Osteoblast (primary cell): ENCODE measurements at regions not wholly inside any gene's neighbourhood (a gene's known extent, or its start where the extent isn't known, plus 50 kb on each side); places are given as distances from the start of the nearest gene placed in this dataset.

Experiments used
- DNase-seq: peaks from one replicate; pipeline ENCODE4 v3.0.0; 2011; ENCODE audit warnings: low spot score, mixed read lengths; ENCODE audit not compliant: insufficient read length; ENCODE audit errors: missing footprints
- H2AFZ ChIP-seq: 2 replicates; pipeline ENCODE4 v1.6.0; 2011; ENCODE audit warnings: mild to moderate bottlenecking, low read length
- H3K27ac ChIP-seq: 2 replicates; pipeline ENCODE4 v1.5.1; 2011; ENCODE audit warnings: mild to moderate bottlenecking, low read depth, low read length, moderate library complexity
- H3K27me3 ChIP-seq: 2 replicates; pipeline ENCODE4 v1.6.0; 2012; ENCODE audit warnings: mild to moderate bottlenecking, control low read depth, inconsistent platforms, low read length, moderate library complexity; ENCODE audit not compliant: insufficient read depth
- H3K36me3 ChIP-seq: 2 replicates; pipeline ENCODE4 v1.5.1; 2011; ENCODE audit warnings: mild to moderate bottlenecking, low read length, control low read depth, moderate library complexity; ENCODE audit not compliant: insufficient read depth
- H3K4me1 ChIP-seq: 2 replicates; pipeline ENCODE4 v1.5.1; 2011; ENCODE audit warnings: mild to moderate bottlenecking, low read length, control low read depth, moderate library complexity; ENCODE audit not compliant: insufficient read depth
- H3K4me2 ChIP-seq: 2 replicates; pipeline ENCODE4 v1.6.0; 2011; ENCODE audit warnings: mild to moderate bottlenecking, low read length; ENCODE audit not compliant: insufficient read depth
- H3K4me3 ChIP-seq: fragments of 200-600 bp; sonication (generic); 3 replicates; pipeline ENCODE4 v1.5.1; 2012; ENCODE audit warnings: mild to moderate bottlenecking, low read length, inconsistent platforms; ENCODE audit not compliant: insufficient read depth
- H3K79me2 ChIP-seq: 2 replicates; pipeline ENCODE4 v1.6.0; 2012; ENCODE audit warnings: mild to moderate bottlenecking, low read length, control low read depth, inconsistent platforms; ENCODE audit not compliant: insufficient read depth
- H3K9me3 ChIP-seq: 2 replicates; pipeline ENCODE4 v1.5.1; 2011; ENCODE audit warnings: low read depth, low read length, control low read depth
- H4K20me1 ChIP-seq: 2 replicates; pipeline ENCODE4 v1.6.0; 2012; ENCODE audit warnings: mild to moderate bottlenecking, low read length, control low read depth; ENCODE audit not compliant: insufficient read depth
- TF ChIP-seq, protein P1 (sequence below): IDR thresholded peaks from 2 replicates; pipeline ENCODE4 v1.5.1; 2011; ENCODE audit warnings: mild to moderate bottlenecking, low read depth, low read length, moderate library complexity; ENCODE audit errors: extremely low read depth

DNA sequence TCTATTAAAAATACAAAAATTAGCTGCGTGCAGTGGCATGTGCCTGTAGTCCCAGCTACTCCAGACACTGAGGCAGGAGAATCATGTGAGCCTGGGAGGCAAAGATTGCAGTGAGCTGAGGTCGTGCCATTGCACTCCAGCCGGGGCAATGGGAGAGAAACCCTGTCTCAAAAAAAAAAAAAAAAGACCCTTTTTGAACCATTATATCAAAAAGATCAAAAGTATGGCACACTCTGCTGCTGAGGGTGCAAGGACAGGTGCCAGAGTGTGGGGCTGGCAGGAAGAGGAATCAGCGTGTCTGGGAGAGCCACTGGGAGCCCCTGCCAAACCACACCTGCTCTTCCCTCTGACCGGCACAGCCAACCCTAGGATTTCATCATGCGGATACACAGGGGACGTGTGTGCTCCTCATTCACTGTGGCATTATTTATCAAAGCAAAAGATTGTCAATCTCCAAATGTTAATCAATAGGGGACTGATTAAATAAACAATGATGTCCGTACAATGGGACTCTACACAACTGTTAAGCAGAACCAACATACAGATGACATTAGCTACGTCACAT, 147.3 kb upstream of the TLE3 start:
- DNase-seq: no peak
- TF ChIP-seq, protein P1, sequence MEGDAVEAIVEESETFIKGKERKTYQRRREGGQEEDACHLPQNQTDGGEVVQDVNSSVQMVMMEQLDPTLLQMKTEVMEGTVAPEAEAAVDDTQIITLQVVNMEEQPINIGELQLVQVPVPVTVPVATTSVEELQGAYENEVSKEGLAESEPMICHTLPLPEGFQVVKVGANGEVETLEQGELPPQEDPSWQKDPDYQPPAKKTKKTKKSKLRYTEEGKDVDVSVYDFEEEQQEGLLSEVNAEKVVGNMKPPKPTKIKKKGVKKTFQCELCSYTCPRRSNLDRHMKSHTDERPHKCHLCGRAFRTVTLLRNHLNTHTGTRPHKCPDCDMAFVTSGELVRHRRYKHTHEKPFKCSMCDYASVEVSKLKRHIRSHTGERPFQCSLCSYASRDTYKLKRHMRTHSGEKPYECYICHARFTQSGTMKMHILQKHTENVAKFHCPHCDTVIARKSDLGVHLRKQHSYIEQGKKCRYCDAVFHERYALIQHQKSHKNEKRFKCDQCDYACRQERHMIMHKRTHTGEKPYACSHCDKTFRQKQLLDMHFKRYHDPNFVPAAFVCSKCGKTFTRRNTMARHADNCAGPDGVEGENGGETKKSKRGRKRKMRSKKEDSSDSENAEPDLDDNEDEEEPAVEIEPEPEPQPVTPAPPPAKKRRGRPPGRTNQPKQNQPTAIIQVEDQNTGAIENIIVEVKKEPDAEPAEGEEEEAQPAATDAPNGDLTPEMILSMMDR: no peak
- no peak overlapping the region for H2AFZ ChIP-seq
- H3K36me3 ChIP-seq: no peaks in the 10 kb centered on the region
- no peaks in the 10 kb centered on the region for H3K9me3 ChIP-seq
- no peaks in the 10 kb centered on the region for H4K20me1 ChIP-seq
- H3K27me3 ChIP-seq: no peaks in the 10 kb centered on the region
- H3K4me2 ChIP-seq: no peak overlapping the region
- H3K27ac ChIP-seq: no peak overlapping the region
- no peaks in the 10 kb centered on the region for H3K79me2 ChIP-seq
- H3K4me1 ChIP-seq: peaks cover 3% of the 10 kb centered on the region
- H3K4me3 ChIP-seq: no peak overlapping the region

DNA sequence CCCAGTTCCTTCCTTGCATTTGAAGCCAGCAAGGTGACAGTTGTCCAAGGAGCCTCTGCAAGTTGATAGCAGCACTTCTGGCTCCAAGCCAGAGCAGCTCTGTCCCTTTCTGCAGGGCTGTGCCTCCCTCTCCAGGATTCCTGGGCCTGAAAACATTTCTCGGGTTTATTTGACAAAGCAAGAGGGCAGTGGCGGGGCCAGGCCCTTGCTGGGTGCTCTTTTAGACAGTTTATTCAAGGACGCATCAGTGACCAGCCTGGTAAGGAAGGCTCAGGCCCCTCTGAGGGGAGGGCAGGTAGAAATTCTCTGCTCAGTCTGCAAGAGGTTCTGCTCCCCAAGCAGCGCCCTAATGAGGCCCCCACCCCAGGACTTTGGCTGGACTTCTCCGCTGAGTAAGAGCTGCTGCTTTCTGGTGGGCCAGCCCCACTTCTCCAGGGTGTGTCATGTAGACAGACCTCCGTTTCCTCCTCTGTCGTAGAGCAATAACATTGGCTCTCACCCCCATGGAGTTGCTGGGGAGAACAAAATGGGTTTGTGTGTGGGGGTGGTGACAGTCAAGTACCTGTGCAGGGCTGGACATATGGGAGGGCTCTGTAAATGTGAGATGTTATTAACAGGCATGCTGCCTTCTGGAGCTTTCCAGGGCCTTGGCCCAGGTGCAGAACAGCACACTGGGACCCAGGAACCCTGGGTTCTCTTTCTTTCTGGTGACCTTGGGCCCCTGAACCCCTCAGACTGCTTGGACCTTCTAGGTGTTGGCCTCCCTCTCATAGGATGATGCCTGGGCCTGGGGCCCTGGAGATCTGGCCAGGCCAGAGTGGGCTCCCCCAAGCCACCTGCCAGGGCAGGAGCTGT, 146.2 kb upstream of the TLE3 start:
- Histone ChIP-seq H3K9me3 (no peaks in the 10 kb centered on the region), H3K4me2 (no peak overlapping the region), H3K4me3 (no peak overlapping the region), H3K79me2 (no peaks in the 10 kb centered on the region), H2AFZ (no peak overlapping the region), H3K4me1 (peaks cover 3% of the 10 kb centered on the region), H4K20me1 (no peaks in the 10 kb centered on the region), H3K36me3 (no peaks in the 10 kb centered on the region), H3K27me3 (no peaks in the 10 kb centered on the region), H3K27ac (no peak overlapping the region)
- TF ChIP-seq, protein P1: no peak
- DNase-seq: peak; percentile 52

DNA sequence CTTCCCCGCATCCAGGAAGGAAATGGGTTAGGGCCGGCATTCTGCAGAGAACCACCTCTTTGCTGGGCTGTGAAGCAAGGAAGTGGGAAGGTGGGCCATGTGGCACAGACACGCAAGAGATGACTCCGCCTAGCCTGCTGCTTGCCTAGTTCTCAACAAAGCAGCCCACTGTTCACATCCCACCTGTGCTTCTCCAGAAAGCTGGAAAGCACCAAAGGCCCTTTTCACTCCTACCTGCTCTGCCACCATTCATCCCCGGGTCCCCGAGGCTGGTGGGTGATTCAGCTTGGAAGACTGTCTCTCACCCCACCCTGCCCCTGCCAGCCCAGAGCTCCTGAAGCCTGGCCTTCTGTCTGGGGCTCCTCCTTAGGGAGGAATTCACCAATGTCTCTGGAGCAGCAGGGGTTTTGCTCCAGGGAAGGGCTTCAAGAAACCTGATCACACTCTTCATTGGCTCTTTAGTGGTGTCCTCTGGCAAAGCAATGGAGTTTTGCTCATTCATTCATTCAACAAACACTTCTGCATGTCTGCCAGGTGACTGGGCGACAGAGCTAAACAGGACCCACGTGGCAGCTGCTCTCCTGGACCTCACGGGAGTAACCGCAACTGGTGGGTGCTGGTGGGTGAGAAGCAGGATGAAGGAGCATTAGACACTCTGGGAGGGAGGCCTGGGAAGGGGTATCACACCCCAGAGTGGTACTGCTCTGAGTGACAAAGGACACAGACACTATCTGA, 145.4 kb upstream of the TLE3 start:
- Histone ChIP-seq H3K9me3 (no peaks in the 10 kb centered on the region), H3K4me2 (no peak overlapping the region), H3K27me3 (no peaks in the 10 kb centered on the region), H3K79me2 (no peaks in the 10 kb centered on the region), H2AFZ (no peak overlapping the region), H4K20me1 (no peaks in the 10 kb centered on the region), H3K27ac (no peak overlapping the region), H3K4me3 (no peak overlapping the region), H3K4me1 (peaks cover 3% of the 10 kb centered on the region), H3K36me3 (no peaks in the 10 kb centered on the region)
- peak; percentile 51 for DNase-seq
- TF ChIP-seq, protein P1: no peak
